ENCODE measurements at regions not wholly inside any gene's neighbourhood (a gene's known extent, or its start where the extent isn't known, plus 50 kb on each side); places are given as distances from the start of the nearest gene placed in this dataset.
"Not testable (repeated sequence)": the region's sequence is repeated elsewhere in the genome, so short reads cannot be mapped to it uniquely, and the experiment has no call there.

- H3K4me3 ChIP-seq (ENCODE audit: low read depth, low read length) = no peak overlapping the region
- TF ChIP-seq CTCF (conservative IDR thresholded peaks at IDR 0.05; ENCODE audit: low read depth, low read length) = no peak
- no peak for DNase-seq (ENCODE audit: low read depth)
These were observed 92.1 kb upstream of the GRK3 start for GRCh38 chr22:25472382-25472781.

- no peak for TF ChIP-seq CTCF (conservative IDR thresholded peaks at IDR 0.05; ENCODE audit: low read depth, low read length)
- H3K4me3 ChIP-seq (ENCODE audit: low read depth, low read length) = no peak overlapping the region
- peak; percentile 65 for DNase-seq (ENCODE audit: low read depth)
These were observed 89.0 kb upstream of the GRK3 start for GRCh38 chr22:25475257-25476022.

- DNase-seq (ENCODE audit: low read depth) = no peak
- no peak overlapping the region for H3K4me3 ChIP-seq (ENCODE audit: low read depth, low read length)
- no peak for TF ChIP-seq CTCF (conservative IDR thresholded peaks at IDR 0.05; ENCODE audit: low read depth, low read length)
These were observed 87.1 kb upstream of the GRK3 start for GRCh38 chr22:25477358-25477757.

- H3K4me3 ChIP-seq (ENCODE audit: low read depth, low read length) = no peak overlapping the region
- DNase-seq (ENCODE audit: low read depth) = no peak
- no peak for TF ChIP-seq CTCF (conservative IDR thresholded peaks at IDR 0.05; ENCODE audit: low read depth, low read length)
These were observed 86.4 kb upstream of the GRK3 start for GRCh38 chr22:25478111-25478510.

GRCh38 chr22:25478528-25478927 is 85.9 kb upstream of the GRK3 start:
- no peak overlapping the region for H3K4me3 ChIP-seq (ENCODE audit: low read depth, low read length)
- no peak for DNase-seq (ENCODE audit: low read depth)
- TF ChIP-seq CTCF (conservative IDR thresholded peaks at IDR 0.05; ENCODE audit: low read depth, low read length) = no peak

- not testable (repeated sequence) for DNase-seq (ENCODE audit: low read depth); H3K4me3 ChIP-seq (ENCODE audit: low read depth, low read length)
These were observed 83.6 kb upstream of the GRK3 start for GRCh38 chr22:25480868-25481267.

- no peak overlapping the region for H3K4me3 ChIP-seq (ENCODE audit: low read depth, low read length)
- TF ChIP-seq CTCF (conservative IDR thresholded peaks at IDR 0.05; ENCODE audit: low read depth, low read length) = no peak
- no peak for DNase-seq (ENCODE audit: low read depth)
These were observed 82.2 kb upstream of the GRK3 start for GRCh38 chr22:25482091-25482760.
